ENCODE measurements at regions not wholly inside any gene's neighbourhood (a gene's known extent, or its start where the extent isn't known, plus 50 kb on each side); places are given as distances from the start of the nearest gene placed in this dataset.
A peak's percentile ranks its signal among the peaks of the same experiment; 100 is the strongest.

GRCh38 chr2:147041121-147041494, 803.7 kb upstream of the ACVR2A start (continued):
- no peak for TF ChIP-seq ZNF610 (tag by site-specific recombination; IDR thresholded peaks at IDR 0.05; ENCODE audit: borderline replicate concordance)
- TF ChIP-seq SP3 (tag by site-specific recombination; IDR thresholded peaks at IDR 0.05) = no peak
- no peak for TF ChIP-seq ZNF521 (tag by site-specific recombination; IDR thresholded peaks at IDR 0.05)

- no peaks in the 10 kb centered on the region for H3K36me3 ChIP-seq (ENCODE audit: control insufficient read depth in 2 of 2, insufficient read depth in 1 of 2, low read length in 2 of 2)
- ChIA-PET POLR2A (interaction anchor here (0.6 to 0.7 kb wide), 2 partner anchors 443 to 847 kb away, joined by 3 read pairs; no protein-coding TSS in a partner anchor), CTCF (interaction anchor here (0.6 to 1.4 kb wide), 4 partner anchors 10 to 307 kb away, joined by 3 to 8 read pairs (median 4); no protein-coding TSS in a partner anchor)
- no peak overlapping the region for H3K27ac ChIP-seq (ENCODE audit: extremely low read depth, low read depth, low read length)
- H3K9me3 ChIP-seq (ENCODE audit: control insufficient read depth, insufficient read depth, low read depth, low read length) = no peaks in the 10 kb centered on the region
- H3K4me1 ChIP-seq (ENCODE audit: control insufficient read depth, insufficient read depth, low read length) = no peaks in the 10 kb centered on the region
- H3K4me3 ChIP-seq (ENCODE audit: low read depth, low read length) = no peak overlapping the region
- TF ChIP-seq ZNF366 (tag by site-specific recombination; conservative IDR thresholded peaks at IDR 0.05) (peak; percentile 32; the same call in 1 of the 2 replicates), YY2 (tag by site-specific recombination; IDR thresholded peaks at IDR 0.05) (no peak), ZBTB21 (tag by site-specific recombination; IDR thresholded peaks at IDR 0.05) (peak; percentile 79; the same call in 1 of the 2 replicates), ZNF629 (tag by site-specific recombination; IDR thresholded peaks at IDR 0.05) (peak; percentile 84), ZNF561 (tag by site-specific recombination; IDR thresholded peaks at IDR 0.05; ENCODE audit: borderline replicate concordance) (no peak), ZNF335 (tag by site-specific recombination; conservative IDR thresholded peaks at IDR 0.05) (peak; percentile 27; the same call in 1 of the 2 replicates), ZNF621 (tag by site-specific recombination; IDR thresholded peaks at IDR 0.05) (no peak)
- TF ChIP-seq, protein P1, sequence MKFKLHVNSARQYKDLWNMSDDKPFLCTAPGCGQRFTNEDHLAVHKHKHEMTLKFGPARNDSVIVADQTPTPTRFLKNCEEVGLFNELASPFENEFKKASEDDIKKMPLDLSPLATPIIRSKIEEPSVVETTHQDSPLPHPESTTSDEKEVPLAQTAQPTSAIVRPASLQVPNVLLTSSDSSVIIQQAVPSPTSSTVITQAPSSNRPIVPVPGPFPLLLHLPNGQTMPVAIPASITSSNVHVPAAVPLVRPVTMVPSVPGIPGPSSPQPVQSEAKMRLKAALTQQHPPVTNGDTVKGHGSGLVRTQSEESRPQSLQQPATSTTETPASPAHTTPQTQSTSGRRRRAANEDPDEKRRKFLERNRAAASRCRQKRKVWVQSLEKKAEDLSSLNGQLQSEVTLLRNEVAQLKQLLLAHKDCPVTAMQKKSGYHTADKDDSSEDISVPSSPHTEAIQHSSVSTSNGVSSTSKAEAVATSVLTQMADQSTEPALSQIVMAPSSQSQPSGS (tag by site-specific recombination; IDR thresholded peaks at IDR 0.05; ENCODE audit: low read depth) = peak; percentile 34; the same call in 1 of the 2 replicates
- TF ChIP-seq, protein P2, sequence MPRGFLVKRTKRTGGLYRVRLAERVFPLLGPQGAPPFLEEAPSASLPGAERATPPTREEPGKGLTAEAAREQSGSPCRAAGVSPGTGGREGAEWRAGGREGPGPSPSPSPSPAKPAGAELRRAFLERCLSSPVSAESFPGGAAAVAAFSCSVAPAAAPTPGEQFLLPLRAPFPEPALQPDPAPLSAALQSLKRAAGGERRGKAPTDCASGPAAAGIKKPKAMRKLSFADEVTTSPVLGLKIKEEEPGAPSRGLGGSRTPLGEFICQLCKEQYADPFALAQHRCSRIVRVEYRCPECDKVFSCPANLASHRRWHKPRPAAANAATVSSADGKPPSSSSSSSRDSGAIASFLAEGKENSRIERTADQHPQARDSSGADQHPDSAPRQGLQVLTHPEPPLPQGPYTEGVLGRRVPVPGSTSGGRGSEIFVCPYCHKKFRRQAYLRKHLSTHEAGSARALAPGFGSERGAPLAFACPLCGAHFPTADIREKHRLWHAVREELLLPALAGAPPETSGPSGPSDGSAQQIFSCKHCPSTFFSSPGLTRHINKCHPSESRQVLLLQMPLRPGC (tag by site-specific recombination; IDR thresholded peaks at IDR 0.05) = 0 out of 2 replicates have a peak, but pooled peaks have one; percentile 41
Observed at GRCh38 chr2:147040298-147041120, 804.3 kb upstream of the ACVR2A start.

DNA sequence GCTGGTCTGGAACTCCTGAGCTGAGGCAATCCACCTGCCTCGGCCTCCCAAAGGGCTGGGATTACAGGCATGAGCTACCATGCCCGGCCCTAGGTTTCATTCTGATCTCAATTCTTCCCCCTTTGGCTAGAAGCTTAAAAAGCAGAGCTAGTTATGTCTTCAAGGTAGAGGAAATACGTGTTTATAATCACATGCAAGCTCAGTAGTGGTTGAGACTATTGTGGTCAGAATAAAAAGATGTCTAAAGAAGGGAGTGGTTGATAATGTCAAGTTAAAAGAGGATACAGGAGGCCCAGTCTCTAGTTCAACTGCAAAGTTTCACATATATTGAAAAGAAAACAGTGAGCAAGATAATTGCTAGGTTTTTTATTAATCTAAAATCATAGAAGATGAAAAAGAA, 807.8 kb upstream of the ACVR2A start:
- Histone ChIP-seq H3K4me3 (ENCODE audit: low read depth, low read length) (no peak overlapping the region), H3K9me3 (ENCODE audit: control insufficient read depth, insufficient read depth, low read depth, low read length) (no peaks in the 10 kb centered on the region), H3K4me1 (ENCODE audit: control insufficient read depth, insufficient read depth, low read length) (peaks cover 4% of the 10 kb centered on the region), H3K36me3 (ENCODE audit: control insufficient read depth in 2 of 2, insufficient read depth in 1 of 2, low read length in 2 of 2) (no peaks in the 10 kb centered on the region), H3K27ac (ENCODE audit: extremely low read depth, low read depth, low read length) (no peak overlapping the region)
- ChIA-PET POLR2A (no interaction called here), CTCF (no interaction called here)
- TF ChIP-seq ZNF791 (tag by site-specific recombination; IDR thresholded peaks at IDR 0.05) = no peak
- TF ChIP-seq ZNF433 (tag by site-specific recombination; IDR thresholded peaks at IDR 0.05; ENCODE audit: low read depth) = no peak
- no peak for TF ChIP-seq ZNF521 (tag by site-specific recombination; IDR thresholded peaks at IDR 0.05)
- TF ChIP-seq SETDB1 (IDR thresholded peaks at IDR 0.05; ENCODE audit: insufficient read length, low read length) = no peak
- TF ChIP-seq, protein P3, sequence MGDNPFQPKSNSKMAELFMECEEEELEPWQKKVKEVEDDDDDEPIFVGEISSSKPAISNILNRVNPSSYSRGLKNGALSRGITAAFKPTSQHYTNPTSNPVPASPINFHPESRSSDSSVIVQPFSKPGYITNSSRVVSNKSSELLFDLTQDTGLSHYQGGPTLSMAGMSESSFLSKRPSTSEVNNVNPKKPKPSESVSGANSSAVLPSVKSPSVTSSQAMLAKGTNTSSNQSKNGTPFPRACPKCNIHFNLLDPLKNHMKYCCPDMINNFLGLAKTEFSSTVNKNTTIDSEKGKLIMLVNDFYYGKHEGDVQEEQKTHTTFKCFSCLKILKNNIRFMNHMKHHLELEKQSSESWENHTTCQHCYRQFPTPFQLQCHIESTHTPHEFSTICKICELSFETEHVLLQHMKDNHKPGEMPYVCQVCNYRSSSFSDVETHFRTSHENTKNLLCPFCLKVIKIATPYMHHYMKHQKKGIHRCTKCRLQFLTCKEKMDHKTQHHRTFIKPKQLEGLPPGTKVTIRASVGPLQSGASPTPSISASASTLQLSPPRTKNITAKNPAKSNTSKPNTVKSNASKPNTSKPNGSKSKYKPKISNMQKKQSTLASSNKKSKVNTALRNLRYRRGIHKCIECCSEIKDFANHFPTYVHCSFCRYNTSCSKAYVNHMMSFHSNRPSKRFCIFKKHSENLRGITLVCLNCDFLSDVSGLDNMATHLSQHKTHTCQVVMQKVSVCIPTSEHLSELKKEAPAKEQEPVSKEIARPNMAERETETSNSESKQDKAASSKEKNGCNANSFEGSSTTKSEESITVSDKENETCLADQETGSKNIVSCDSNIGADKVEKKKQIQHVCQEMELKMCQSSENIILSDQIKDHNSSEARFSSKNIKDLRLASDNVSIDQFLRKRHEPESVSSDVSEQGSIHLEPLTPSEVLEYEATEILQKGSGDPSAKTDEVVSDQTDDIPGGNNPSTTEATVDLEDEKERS (tag by site-specific recombination; IDR thresholded peaks at IDR 0.05) = no peak
- no peak for TF ChIP-seq ZNF211 (tag by site-specific recombination; IDR thresholded peaks at IDR 0.05; ENCODE audit: low read depth)
- no peak for TF ChIP-seq GLI4 (tag by site-specific recombination; IDR thresholded peaks at IDR 0.05)
- TF ChIP-seq ZNF335 (tag by site-specific recombination; conservative IDR thresholded peaks at IDR 0.05) = no peak
- no peak for TF ChIP-seq ZNF133 (tag by site-specific recombination; IDR thresholded peaks at IDR 0.05)
- no peak for TF ChIP-seq ZNF707 (tag by site-specific recombination; IDR thresholded peaks at IDR 0.05)
- TF ChIP-seq ZNF580 (tag by site-specific recombination; IDR thresholded peaks at IDR 0.05) = no peak
- no peak for TF ChIP-seq ZNF362 (tag by site-specific recombination; IDR thresholded peaks at IDR 0.05)
- TF ChIP-seq ZNF549 (tag by site-specific recombination; IDR thresholded peaks at IDR 0.05) = no peak
- no peak for TF ChIP-seq ZNF658 (tag by site-specific recombination; IDR thresholded peaks at IDR 0.05)
- no peak for TF ChIP-seq ZNF747 (tag by site-specific recombination; IDR thresholded peaks at IDR 0.05)
- TF ChIP-seq HOXC10 (CRISPR knock-in tag; IDR thresholded peaks at IDR 0.05) = no peak
- no peak for TF ChIP-seq ZNF366 (tag by site-specific recombination; conservative IDR thresholded peaks at IDR 0.05)

Data from HEK293 (cell line).